GM18508 (cell line): ENCODE measurements at regions not wholly inside any gene's neighbourhood (a gene's known extent, or its start where the extent isn't known, plus 50 kb on each side); places are given as distances from the start of the nearest gene placed in this dataset.
"Not testable (repeated sequence)": the region's sequence is repeated elsewhere in the genome, so short reads cannot be mapped to it uniquely, and the experiment has no call there.

Experiments
- ATAC-seq: cut with Tn5 transposase; IDR thresholded peaks from one replicate; pipeline ENCODE4 v1.9.1; 2021; ENCODE audit warnings: moderate number of reproducible peaks; ENCODE audit not compliant: insufficient read depth, unreplicated experiment

DNA sequence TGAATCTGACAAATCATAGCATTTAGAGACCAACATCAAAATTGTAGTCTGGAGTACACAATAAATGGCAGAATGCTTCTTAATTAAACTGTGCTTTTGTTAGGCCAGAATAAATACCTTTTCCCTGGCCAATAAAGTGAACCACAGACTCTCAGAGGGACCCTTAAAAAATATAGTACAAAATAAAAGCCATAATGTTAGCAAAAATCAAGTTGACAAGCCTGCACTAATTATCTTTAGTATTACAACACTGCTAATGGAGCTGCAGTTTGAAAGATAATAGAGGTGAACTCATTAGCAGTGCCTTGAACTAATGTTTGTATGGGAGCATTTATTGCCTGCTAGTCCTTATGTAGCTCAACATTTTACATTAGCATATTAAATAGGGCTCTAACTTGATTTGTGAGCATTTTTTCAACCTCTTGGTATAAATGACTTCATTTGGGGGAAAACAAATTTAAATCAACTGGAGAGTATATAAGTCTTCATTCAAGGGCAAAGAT, 801.3 kb downstream of the EPHA3 start:
- ATAC-seq: no peak

DNA sequence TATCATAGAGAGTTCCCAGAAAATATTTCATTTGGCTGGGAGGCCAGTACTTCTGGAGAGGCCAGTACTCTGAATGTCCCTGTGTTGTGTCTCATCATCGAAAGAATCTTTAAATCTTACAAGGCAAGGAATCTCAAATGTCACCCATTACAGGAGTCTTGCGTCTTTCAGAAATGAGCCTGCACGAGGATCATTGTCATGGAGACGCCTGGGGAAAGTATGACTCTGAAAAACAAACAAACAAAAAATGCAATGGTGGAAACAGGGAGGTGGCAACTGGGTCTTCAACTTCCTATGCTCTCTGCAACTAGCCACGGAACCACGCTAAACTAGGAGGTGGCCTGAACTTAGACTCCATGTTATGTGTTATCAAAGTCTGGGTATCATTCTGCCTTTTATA, 804.6 kb downstream of the EPHA3 start:
- no peak for ATAC-seq

DNA sequence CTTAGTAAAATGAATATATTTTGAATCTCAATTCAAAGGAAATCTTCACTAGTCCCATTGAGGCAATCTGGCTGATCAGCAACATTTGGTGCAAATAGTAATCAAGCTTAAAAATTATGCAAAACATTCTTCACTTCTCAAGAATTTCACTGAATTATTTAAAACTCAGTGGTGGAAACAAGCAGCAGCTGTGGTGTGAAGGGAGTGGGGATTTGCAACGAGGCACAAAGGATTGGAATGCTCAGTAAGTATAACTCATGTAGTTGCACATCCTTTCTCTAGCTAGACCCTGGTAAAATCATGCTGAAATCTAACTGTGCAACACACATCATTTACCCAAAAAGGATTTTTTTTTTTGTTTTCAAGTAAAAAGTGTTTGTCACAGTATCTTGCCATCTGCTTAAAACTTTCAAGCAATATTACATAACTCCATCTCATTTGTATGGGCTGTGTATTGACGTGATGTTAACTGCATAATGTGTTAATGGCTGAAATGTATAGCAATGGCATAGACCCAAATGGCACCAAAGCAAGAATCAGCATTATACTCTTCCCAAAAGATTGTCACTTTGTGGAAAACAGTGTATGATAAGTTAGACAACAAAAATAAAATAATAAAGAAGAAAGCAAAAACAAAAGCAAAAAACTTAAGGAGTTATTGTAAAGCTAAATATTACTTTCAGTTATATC, 816.6 kb downstream of the EPHA3 start:
- ATAC-seq: no peak

DNA sequence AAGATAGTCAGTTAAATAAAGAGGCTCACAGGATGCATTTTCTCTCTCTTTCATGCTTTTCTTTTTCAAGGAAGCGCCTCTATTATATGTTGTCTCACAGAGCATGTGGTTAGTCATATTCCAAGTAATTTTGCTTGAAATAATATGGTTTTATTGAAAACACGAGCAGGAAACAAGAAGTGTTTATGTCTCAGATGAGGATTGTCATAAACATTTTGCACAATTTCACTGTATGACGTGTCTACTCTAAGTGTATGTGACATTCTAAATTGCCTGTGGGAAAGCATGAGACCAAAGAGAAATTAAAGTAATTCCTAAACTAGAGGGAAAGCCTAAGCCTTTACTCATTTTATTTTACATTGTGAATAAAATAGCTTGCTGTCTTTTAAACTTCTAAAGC, 818.6 kb downstream of the EPHA3 start:
- no peak for ATAC-seq

DNA sequence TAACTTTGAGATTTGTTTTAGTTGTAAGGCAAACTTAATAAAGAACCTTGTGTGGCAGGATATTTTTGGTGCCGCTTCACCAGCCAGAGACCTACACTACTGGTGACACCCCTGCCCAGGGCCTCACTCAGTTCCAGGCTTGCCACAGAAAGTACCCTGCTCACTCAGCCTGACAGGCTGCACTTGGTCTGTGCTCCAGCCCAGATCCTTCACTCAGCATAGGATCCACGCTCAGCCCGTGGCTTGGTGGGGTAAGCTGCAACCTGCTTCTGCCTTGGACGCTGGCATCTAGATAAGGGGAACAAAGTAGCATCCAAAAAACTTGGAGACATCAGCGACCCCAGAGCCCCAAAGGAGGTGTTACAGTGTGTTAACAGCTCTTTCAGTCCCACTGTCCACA, 825.5 kb downstream of the EPHA3 start:
- no peak for ATAC-seq

DNA sequence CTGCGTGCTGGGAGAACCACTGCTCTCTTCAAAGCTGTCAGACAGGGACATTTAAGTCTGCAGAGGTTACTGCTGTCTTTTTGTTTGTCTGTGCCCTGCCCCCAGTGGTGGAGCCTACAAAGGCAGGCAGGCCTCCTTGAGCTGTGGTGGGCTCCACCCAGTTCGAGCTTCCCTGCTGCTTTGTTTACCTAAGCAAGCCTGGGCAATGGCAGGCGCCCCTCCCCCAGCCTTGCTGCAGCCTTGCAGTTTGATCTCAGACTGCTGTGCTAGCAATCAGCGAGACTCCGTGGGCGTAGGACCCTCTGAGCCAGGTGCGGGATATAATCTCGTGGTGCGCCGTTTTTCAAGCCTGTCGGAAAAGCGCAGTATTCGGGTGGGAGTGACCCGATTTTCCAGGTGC, 837.0 kb downstream of the EPHA3 start:
- not testable (repeated sequence) for ATAC-seq

DNA sequence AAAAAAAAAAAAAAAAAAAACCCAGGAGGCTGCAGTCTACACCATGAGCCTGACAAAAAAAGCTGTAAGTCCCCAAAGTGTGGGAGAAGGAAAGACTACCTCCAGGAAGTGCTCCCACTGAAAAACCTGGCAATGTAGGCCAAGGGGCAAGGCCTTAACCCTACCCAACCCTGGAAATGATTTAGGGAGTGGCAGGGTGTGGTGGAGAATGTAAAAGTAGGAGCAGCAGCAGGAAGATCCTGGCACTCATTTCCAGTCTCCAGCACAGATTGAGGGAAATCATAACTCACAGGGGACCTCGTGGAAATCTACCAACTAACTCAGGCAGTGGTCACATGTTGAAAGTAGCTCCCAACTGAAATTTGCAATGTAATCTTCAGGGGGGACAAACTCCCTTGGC, 839.5 kb downstream of the EPHA3 start:
- no peak for ATAC-seq

DNA sequence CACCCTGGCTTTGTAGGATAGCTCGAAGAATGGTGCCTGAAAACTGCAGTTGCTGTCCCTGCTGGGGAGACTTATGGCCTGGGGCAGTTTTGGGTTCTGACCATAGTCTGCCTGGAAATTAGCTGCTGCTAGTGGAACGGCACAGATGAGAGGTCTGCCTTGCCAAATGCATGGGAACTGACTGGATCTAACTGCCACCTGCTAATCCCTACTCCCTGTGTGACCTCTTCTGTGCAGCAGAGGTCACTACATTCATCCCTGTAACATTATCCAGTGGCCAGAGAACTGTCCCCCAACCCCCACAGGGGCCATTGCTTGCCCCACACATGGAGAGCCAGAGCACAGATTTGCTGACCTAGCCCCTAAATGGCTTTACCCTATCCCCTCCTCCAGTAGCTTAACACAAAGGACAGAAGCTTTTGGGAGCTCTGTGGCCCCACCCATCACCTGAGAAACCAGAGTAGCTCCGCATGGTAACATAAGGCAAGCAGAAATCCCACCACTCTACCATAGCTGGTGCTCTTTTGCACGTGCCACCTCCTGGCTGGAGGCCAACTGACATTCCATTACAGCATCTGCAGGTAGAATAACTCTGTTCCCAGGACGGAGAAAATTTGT, 840.0 kb downstream of the EPHA3 start:
- ATAC-seq: no peak

DNA sequence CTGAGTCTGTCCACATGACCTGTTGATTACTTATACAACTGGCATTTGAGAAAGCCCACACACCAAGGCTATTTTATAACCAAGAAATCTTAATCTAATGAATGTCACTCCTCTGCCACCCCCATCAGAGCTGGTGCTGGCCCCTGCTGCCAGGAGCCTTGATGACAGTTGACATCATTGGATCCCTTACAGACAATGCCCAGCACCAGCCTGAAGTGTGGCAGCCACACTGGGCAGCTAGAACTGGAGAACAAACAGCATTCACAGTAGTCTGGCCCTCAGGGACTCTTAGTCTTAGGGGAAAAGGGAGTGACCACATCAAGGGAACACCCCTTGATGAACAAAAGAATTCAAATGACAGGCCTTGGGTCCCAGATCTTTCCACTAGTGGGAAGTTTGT, 840.6 kb downstream of the EPHA3 start:
- no peak for ATAC-seq

DNA sequence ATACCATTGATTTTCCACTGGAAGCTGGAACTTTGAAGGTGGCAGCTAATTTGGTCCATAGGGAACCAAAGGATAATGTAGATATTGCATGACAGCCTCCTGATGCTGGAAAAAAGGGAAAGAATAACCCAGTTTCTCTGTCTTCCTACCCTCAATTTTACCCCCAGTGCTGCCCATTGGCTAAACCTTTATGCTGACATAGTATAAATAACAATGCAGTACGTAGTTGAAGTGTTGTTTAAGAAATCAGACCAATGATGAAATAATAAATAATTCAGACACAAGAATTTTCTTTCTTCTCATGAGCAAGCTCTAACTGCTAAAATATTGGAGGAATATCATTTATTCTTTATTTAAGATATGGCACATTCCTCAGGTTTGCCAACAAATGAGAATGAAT, 843.4 kb downstream of the EPHA3 start:
- ATAC-seq: no peak

DNA sequence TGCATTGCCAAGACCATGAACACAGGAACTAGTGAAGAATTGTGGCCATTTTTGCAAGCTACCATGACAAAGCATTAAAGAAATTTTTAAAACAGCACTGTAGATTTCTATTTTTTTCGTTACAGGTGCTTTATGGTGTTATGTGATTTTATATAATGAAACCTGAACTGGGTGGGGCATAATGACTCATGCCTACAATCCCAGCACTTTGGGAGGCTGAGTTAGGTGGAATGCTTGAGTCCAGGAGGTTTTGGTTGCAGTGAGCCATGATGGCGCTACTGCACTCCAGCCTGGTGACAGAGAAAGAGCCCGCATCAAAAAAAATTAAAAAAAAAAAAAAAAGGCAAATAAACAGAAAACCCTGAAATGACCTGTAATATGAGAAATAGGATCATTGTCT, 846.7 kb downstream of the EPHA3 start:
- no peak for ATAC-seq

DNA sequence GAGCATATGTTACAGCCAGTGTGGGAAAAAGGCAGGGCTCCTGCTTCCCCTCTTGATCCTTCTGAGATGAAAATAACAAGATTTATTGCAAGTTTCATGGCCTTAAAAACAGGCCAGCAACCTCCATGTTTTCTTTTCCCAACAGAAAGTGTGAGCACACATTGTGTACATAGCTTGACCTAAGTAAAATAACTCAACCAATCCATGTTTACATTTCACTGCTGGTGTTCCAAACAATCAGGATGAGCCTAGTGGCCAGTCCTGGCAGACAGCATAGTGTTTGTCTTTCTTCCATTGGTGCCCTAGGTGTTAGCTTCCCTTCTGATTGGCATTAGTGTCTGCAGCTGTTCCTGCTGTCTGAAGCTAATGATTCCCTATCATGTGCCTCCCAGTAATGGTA, 847.7 kb downstream of the EPHA3 start:
- ATAC-seq: no peak

DNA sequence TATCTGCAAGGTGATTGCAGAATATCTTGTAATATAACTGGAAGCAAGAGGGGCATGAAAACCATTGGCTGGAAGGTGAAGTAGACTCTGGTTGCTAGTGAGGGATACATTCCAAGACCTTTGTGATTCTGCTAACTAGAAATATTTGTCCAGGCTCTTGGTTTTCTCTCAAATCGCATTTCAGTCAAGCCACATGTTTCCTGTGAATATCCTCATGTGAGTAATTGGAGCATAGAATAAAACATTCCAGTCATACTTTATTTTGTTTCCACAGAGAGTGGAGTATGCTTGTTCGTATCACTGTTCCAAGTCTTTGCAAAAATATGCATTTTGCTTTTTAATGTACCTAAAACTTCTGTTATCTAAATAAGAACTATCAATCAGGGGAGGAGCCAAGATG, 850.0 kb downstream of the EPHA3 start:
- no peak for ATAC-seq

DNA sequence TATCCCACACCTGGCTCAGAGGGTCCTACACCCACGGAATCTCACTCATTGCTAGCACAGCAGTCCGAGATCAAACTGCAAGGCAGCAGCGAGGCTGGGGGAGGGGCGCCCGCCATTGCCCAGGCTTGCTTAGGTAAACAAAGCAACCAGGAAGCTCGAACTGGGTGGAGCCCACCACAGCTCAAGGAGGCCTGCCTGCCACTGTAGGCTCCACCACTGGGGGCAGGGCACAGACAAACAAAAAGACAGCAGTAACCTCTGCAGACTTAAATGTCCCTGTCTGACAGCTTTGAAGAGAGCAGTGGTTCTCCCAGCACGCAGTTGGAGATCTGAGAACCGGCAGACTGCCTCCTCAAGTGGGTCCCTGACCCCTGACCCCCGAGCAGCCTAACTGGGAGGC, 850.7 kb downstream of the EPHA3 start:
- ATAC-seq: not testable (repeated sequence)

DNA sequence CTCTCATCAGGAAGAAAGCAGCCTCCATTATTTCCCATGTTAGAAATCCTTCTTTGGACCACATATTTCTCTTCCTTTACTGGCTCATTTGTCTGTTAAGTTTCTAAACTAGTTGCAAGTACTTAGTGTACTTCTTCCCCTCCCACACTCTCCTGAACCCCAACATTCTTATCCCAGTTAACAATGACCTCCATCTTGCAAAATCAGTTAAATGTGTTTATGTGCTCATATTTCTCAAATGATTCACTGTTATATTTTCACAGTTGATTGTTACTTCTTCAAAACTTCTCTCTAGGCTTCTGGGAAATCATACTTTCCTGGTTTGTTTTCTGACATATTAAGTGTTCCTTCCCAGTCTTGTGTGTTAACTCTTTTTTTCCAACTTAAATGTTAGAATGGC, 856.9 kb downstream of the EPHA3 start:
- ATAC-seq: no peak

DNA sequence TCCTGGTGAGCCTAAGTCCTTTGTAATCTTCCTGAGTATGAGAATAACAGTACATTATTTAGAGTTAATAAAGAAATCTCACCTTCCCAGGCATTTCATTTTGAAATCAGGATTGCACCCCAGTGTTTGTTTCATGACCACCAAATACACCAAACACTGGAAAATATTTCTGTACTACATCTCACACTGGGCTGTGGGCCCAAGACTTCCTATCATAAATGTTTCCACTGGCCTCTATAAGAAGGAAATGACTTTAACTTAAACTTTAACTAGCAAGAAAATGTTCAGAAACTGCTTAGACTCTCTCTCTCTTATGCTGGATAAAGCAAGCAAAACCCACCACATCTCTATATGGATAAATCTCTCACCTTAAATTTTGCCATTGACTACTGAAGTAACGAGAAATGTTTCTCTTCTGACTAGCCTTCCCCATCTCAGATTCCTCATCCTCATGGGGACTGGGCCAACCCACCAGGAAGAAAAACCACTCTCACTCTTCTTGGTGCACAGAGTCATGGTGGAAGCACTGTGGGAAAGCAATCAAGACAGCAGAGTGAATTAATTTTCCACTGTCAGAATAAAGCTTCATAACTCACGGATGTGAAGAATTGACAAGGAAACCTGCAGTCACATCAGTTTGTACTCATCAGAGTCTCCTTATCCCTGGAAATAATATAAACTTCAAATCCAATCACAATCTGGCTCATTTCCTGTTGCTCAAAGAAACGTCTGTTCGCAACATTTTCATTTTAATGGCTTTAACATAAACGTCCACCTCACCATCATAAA, 859.6 kb downstream of the EPHA3 start:
- ATAC-seq: no peak

DNA sequence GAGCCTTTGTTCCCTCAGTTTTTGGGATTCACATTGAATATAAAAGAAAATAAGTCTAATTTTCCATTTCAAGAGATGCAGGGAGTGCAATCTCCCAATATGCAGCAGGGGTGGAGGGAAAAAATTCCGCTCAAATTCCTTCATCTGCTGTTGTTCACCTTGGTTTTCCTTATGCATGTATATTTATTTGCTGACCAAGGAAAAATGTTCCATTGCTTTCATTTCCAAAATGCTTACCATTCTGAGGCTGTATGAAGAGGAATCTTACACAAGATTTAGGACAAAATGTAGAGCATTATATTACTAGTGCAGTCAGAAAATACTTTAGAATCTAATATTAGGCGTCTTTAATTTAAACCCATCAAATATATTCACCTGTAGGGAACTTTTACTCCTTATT, 863.9 kb downstream of the EPHA3 start:
- ATAC-seq: no peak

DNA sequence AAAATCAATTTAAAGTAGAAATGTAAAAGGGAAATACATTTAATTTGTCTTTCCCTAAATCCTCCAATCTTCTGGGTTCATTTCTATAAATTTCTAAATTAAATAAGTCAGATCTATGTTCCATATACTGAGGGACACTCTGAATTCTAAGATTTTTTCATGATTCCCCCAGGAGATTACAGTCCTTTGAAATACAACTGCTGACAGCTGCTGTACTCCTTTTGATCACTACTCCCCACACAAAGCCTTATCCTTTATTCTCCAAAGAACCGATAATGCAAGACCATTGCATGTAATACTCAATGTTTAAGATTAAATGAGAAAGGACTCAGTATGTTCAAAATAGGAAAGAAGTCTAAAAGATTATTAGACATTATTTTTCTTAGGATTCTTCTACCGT, 865.7 kb downstream of the EPHA3 start:
- ATAC-seq: no peak

DNA sequence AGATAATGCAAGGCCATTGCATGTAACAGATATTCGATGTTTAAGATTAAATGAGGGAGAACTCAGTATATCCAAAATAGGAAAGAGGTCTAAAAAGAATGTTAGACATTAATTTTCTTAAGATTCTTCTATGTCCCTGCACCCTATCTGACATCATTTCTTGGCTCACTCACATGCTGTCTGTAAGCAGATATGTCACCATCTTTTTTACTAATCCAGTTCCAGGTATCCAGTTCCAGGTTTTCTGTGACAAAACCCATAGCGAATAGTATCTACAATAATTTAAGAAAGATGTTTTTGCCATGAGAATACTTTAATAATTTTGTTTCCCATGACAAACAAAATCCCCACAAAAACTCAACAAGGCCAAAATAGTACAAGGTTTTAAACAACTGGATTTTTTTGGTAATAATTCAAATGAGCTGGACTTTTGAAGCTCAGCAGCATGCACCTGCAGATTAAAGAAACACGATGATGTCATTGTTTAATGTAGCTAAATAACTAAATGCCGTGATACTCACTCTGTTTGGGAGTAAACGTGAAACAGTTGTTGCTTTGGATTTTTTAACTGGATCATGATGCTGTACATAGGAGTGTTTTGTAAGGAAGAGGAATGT, 867.6 kb downstream of the EPHA3 start:
- ATAC-seq: no peak

DNA sequence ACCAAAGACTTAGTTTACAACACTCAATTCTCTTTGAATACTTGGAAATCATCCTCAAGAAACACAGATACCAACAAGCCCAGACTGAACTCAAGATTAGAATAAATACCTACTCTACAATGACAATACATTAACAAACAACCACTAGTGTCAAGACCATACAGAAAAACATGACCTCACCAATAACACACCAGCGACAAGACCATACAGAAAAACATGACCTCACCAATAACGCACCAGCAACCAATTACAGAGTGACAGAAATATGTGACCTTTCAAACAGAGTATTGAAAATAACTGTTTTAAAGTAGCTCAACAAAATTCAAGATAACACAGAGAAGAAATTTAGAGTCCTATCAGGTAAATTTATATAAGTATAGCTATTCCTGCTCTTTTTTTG, 876.0 kb downstream of the EPHA3 start:
- ATAC-seq: no peak

DNA sequence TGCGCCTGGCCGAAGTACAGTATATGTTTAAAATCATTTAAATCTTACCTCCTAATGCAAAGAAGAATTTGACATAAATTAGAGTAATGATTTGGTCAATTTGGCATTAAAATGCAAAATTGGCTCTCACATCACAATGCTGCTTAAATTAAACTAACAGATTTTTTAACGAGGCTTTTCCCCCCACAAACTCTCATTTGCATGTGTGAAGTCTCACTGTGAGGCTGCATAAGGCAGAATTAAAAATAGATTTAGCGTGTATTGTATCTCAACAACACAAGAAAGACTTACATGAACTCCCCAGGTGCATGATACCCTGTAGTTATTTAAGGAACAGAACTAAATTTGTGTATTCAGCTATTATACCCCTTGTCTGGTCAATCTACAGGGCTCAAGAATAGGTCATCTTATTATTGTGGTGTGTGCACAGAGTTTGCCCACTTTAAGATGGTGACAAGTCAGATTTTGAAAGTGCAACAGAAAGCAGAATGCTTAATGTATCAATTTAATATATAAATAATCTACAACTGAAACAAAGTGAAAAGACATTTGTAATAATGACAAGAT, 897.9 kb downstream of the EPHA3 start:
- no peak for ATAC-seq
